HPDE6-E6E7 (cell line): ENCODE measurements at regions not wholly inside any gene's neighbourhood (a gene's known extent, or its start where the extent isn't known, plus 50 kb on each side); places are given as distances from the start of the nearest gene placed in this dataset.

Experiments used
- DNase-seq: peaks from one replicate; pipeline ENCODE4 v3.0.0; 2011; ENCODE audit warnings: missing footprints; ENCODE audit errors: extremely low spot score

DNA sequence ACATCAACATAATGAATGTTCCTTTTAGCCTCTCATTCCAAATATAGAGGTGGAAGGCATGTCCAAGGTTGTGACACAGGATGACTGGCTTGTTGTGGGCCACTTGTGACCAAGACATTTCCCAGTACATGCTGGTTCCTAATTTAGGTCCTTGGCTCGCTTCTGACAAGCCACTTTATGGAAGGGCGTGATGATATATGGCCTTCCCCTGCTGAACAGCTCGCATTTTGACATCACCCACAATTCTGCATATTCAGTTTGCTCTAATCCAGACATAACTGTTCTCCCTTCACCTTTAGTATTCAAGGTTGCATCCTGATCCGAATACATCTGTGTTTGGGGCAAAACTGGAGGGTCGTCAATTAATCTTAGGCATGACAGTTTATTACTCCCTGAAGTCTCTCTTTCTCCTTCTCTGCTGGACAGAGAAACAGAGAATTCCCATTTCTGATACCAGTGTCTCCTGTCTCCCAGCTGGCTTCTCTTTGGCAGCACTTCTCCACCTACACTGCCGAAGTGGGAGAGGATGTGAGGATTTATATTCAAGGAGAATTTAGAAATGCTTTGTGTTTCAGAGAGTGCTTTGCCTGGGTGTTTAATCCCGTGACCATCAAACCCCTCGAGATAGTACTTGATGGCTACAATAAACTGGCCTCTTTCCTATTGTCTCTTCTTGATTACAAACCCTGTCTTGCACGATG, 815.5 kb upstream of the RBFOX1 start:
- DNase-seq = no peak

DNA sequence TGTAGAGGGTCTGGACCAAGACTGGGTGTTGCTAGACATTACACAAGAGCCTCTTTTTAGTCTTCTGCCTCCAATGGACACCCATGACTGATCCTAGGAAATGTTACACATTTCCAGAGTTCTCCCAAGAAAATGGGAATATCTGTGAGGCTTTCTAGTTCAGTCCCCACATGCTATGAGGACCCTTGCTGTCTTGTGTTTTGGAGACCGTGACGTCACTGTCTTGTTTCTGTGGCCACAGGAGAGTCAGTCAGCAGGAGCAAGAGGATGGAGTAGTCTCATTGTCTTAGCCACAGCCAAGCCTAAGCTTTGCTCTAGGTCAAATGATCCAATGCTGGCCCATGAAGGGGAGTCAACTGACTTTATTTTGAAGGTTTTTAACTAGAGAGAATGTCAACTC, 820.1 kb upstream of the RBFOX1 start:
- no peak for DNase-seq

DNA sequence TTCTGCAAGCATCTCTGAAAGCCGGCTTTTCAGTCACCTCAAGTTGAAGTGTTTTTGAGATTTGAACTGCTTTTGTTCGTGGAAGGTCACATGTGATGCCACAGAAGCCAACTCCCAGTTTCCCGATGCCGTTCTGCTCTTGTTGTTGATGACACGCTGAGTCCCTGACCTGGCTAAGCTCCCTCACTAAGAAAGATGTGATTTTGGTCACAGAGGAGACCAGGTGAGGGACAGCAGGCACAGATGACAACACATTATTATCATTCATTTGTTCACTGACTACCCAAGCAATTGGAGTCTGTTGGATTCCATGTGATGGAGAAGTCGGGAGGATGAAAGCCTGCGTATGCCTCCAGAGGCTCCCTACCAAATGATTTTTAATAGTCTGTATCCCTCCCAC, 822.4 kb upstream of the RBFOX1 start:
- DNase-seq = no peak

DNA sequence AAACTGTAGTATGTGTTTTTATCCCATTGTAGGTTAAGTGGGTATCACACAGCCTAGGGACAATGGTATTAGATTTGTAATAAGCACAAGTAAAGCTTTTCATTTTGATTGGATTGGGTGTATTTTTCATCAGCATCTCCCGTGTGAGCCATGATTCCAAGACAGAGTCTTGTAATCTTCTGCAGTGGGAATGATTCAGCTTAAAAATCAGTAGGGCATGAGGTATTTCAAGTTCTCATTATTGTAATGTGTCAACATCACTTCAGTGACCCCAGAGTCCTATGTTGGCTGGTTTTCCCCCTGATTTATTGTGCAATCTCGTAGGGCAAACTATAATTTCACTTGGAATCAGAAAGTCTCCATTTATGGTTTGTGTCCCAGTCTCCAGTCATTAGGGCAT, 833.2 kb upstream of the RBFOX1 start:
- DNase-seq = no peak

DNA sequence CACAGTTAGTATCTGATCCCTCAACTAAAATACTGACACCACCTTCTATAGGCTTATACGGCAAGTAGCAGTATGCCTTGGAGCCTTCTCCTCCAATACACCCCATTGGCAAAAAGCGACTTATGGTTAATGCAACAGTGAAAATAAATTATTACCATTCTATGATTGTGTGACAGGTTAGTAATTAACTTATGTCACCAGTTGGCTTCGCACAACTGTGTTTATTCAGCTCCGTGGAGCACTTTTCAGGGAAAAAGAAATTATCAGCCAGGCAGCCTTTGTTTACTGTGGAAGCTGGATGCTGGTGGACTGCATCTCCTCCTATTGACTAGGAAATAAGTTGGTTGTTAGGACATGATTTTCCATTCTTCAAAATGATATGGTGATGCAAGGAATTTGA, 833.8 kb upstream of the RBFOX1 start:
- DNase-seq = no peak

DNA sequence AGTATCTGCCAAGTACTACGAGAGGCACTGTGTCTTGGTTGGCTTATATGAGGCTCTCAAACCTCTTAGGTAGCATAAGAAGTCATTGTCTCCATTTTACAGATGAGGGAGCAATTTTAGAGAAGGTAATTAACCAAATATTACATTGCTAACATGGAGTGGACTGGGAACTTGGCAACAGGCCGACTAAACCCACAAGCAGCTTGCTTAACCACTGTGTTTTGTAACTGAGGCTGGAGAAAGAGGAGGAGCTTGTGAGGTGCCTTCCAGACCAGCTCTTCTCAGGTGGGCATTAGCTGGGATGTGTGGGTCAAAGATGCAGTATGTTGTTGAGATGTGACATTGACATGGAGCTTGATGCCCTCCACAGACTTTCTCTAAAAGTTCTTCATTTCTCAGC, 835.6 kb upstream of the RBFOX1 start:
- DNase-seq = no peak

DNA sequence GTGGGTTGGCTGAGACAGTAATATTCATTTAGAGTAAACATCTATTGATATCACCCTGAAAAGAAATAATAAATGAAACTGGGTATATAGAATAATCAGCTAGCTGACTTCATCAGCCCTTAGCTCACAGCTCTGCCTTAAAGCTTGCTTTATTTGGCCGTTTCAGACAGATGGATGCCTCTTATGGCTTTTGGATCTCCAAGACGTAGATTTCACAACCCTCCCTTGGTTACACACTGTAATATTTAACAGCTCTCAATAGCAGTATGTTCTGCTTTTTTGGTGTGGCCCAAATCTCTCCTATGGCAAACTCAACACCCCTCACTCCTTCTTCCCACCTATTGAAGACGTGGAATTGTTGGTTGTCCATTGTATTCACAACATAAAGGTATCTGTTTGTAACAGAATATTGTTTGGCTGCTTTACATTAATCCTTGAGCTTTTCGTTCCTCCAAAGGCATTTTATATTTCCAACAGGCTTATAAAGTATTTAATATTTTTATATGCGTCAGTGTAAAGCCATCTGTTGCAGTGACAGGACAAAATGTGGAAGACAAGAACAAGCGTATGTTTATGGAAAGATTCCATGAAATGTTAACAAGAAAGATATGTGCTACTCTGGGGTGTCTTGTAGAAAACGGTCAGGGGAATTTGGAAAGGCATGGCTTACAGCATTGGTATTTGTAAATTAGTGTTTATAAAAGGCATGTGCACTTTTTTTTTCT, 837.0 kb upstream of the RBFOX1 start:
- DNase-seq = no peak

DNA sequence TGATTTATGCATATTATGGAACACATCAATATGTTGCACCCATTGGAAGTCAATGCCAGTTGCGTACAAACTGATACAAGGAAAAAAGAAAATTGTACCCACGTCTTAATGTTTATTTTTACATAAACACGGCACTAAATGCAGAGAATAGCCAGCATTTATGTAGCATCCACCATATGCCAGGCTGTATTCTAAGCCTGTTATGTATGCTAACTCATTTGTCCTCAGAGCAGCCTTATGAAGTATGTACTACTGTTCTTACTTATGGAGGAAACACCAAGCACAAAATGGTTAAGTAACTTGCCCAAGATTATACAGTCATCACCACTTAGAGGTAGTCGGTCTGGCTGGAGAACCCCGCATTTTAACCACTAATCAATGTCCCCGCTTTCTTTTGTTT, 837.9 kb upstream of the RBFOX1 start:
- DNase-seq = no peak

DNA sequence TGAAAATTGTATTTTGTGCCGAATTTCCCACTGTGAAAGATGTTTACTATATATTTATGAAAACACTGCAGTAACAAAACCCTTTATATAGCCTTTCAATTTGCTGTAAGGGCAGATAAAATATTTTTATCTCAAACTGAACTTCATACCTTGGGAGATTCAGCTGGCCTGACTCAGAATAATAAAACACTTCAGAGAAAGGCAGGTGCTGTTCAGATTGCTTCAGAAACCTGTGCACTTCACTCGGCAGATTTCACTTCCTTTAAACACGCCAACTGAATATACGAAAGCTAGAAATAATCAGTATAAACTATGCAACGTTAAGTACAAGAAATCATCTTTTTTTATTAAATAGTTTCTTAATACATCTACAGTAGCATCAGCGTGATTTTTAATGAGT, 839.1 kb upstream of the RBFOX1 start:
- no peak for DNase-seq

DNA sequence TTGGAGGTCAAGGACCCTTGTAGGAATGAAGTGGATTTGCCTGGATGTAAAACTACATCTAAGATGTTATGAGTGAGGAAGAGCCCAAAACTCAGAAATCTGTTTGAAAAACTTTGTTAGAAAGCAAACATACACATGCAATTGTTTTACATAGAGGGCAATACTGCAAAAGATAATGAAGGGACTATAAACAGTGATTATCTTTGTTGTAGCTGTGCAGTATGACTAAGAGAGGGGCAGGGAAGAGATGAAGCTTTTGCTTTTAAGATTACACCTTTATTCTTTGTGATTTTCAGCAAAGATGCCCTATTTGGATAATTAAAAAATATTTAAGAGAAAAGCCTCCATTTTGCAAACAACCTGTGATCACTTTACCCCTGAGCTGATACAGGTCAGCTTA, 839.9 kb upstream of the RBFOX1 start:
- DNase-seq = no peak

DNA sequence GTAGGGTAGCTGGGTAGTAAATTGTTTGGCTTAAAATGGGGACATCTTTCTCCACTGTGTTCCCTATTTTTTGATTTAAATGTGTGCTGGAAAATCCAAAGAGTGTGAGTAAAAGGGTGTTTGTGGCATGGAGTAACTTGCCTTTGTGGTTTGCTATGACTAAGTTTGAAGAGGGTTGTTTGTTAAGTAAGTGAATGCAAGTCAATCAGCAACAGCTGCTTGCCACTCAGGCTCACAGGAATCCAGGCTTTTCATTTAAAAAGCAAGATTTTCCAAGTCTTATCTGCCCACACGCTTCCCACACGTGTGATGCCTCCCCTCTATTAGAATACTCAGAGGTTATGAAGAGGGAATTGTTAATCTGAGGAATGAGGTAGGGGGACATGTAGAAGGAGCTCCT, 847.7 kb upstream of the RBFOX1 start:
- DNase-seq = no peak

DNA sequence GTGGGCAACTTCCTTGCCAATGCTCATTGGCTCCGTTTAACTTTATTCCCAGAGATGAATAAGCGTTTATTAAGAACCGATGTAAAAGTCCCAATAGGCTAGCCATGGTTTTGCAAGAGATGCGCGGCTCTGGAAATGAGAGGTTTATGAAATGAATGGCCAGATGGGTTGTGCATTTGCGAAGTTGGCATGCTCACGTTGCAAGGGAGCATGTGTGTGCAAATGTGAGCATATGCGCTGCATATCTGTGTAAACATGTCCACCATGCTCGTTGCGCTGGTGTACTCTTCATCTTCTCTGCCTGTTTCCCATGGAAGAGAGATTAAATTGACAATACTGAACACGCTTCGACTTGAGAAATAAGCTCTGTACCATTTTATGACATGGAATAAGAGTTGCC, 848.6 kb upstream of the RBFOX1 start:
- DNase-seq = no peak

DNA sequence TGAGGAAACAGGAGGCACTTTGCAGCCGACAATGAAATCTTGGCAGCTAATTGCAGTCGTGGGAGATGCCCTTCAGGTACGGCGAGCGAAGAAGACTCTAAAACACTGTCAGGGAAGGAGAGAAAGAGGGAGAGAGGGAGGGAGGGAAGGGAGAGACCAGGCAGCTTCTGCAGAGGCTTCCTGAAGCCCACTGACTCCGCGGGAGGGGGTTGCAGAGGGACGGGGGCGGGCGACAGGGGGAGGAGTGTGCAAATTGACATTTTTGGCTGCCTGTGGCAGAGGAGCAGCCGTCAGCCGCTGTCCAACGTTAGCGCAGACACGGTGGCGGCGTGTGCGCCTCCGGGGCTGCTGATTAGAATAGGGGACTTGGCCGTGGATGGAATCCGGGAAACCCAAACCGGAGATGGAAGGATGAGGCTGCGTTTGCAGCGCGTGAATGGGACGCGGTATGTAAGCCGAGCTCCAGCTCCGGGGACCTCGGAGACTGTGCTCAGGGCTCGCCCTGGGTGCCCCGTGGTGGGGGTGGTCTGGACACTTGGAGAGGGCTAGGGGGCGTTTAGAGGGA, 849.1 kb upstream of the RBFOX1 start:
- DNase-seq = no peak

DNA sequence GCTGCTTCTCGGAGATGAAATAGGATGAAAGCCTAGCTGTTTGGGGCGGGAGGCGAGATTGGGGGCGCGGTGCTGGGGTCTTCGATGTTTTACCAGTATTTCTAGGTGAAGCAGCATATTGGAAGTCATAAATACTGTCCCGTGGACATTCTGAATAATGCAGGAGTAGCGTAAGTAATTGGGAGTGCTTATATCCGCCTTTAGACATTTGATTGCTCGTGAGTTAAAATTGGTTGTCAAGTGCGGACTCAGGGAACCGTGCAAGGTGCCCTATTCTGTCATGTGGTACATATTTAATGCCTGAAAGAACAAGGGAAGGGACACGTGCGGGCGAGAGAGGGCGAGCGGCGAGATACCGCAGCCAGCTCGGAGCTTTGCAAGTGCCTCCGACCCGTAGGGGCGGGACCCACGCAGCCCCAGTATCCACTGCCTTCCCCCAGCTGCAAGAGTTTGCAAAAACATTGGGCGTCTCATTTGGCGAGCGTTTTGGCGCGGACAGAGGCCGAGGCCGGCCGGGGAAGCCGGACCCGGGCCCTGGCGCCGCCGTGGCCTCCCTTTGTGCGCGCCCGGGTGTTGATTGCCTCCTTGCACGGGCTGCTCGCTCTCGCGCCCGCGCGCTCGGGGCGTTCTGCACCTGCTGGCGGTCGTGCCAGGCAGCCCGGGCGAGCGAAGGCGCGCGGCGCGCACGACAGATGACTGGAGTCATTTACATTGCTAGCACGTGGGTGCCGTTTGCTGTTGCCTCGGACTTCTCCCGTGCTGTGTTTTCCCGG, 849.8 kb upstream of the RBFOX1 start:
- no peak for DNase-seq

DNA sequence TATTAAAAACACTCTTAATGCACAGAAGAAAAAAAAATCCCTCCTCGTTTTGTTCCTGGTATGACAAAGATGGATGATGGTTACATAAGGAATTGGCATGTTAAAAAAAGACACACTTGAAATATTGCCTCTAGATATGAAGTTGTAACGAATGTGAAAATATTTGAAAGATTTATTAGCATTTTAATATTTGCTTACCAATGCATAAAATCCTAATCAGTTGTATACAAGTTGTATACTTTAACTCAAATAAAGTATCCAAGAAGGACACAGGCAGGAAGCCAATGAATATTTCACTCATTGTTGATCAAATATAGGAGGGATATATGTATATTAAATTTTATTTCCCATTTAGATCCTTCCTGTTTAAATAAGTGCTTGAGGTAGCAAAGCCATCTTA, 850.8 kb upstream of the RBFOX1 start:
- DNase-seq = no peak

DNA sequence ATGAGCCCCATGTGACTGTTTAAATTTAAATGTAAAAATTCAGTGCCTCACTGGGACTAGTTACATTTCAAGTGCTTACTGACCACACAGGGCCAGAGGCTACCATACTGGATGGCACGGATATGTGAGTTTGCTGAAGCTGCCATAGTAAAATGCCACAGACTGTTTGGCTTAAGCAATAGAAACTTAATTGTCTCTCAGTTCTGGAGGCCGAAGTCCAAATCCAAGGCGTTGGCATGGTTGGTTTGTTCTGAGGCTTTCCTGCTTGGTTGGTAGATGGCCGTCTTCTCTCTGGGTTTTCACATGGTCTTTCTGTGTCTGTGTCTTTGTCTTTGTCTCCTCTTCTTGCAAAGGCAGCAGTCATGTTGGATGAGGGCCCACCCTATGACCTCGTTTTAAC, 878.9 kb upstream of the RBFOX1 start:
- DNase-seq = no peak

DNA sequence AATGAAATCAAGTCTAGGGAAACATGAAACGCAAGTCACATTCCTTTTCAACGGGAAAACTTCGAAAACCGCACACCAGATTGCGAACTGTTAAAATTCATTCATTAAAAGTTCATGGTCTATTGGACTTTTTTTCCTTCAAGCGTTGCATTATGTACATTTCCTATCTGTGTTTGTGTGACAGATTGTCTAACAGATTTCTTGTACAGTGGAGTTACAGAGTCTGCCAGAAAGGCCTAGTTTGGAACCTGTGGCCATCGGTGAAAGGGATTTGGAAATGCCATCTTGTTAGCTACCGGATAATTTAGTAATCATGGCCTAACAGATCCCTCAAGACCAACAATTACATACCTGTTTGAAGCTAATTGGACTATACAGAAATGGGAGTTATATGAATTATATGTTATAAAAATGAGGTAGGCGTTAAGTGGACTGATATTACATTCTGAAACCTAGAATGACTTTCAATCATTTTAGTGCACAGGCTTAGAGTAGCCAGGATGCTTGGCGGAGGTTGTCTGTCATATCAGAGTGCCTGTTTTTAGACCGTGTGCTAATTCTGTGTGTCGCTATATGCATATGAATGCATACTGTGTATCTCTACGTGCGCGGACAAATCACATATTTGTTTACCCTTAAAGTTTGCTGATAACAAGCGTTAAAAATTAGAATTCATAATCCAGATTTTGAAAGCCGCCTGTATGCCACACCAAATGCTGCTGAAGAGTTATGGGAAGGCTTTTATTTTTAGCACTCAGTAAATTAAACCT, 885.4 kb upstream of the RBFOX1 start:
- DNase-seq = no peak

DNA sequence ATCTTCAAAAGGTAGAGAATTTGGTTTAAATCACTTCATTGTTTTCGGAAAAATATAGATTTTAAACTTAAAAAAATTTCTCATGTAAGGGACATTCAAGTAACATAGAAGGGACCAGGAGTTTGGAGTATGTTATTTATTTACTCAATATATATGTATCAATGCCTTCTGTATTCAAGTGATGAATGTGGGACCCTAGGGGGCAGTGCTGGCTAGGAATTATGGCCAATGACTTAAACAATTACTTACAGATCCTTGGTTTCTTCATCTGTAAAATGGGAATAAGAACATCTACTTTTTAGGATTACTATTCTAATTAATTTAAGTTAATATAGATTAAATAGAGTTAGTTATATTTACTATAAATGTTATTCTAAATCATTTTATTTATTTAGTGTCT, 886.3 kb upstream of the RBFOX1 start:
- no peak for DNase-seq

DNA sequence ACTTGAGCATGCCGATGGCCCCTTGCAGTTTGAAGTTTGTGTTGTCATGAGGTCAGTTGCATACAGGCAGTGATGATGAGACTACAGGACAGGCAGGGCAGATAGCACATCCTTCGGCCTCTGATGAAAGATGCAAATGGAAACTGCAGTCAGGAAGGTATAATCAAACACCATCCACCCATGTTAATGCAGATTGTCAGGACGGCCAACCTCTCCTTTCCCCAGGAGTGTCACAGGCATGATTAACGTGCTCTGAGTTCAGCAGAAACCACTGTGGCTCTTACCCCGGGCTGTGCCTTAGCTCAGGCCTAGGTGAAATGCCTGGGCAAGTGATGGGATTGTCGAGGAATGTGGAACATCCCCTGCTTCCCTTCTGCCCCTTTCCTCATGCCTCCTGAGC, 893.5 kb upstream of the RBFOX1 start:
- DNase-seq = no peak

DNA sequence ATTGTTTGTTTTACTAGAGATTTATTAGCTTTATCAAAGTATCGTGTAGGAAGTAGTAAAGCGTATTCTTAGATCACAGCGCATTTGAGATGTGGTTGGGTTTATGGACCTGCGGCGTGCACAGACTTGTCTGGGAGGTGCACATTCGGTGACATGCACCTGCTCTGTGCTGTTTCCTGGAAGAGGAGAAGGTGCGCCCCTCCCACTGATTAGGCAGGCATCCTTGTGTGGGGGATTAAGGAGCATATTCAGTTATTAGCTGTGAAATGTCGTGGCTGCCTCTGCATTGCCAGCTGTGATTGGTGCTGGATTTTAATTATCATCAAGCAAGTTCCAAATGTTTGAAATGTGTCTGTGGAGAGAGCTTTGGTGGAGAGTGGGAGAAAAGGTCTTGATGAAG, 903.8 kb upstream of the RBFOX1 start:
- no peak for DNase-seq

DNA sequence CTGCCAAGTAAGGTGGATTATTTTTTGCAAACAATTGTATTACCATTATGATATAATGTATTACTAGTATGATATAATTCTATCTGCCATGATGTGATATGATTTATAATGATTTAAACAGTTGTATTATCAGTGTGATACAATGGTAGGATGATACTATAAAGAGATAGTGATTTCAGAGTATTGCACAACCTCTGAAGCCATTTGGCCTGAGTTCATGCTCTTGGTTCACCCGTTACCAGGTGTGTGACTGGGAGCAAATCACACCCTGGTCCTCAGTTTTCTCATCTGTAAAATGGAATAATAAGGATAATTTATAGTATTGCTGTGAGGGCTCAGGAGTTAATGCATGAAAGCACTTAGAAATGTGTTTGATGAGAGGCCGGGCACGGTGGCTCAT, 905.0 kb upstream of the RBFOX1 start:
- DNase-seq = no peak

DNA sequence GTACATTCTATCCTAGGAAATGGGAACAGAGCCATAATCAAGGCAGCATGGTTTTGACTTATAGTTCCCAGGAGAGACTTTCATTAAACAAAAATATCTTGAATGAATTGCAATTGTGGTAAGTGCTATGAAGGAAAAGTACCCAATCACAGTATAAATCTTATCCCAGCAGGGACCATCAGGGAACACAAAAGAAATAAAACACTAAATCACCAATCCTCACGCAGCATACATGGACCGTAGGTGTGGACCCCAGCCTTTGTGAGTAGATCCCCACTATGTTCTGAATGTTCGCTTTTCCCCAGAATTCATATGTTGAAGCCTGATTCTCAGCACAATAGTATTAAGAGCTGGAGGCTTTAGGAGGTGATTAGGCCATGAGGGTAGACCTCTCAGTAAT, 925.0 kb upstream of the RBFOX1 start:
- DNase-seq = no peak
